ENCODE measurements at regions not wholly inside any gene's neighbourhood (a gene's known extent, or its start where the extent isn't known, plus 50 kb on each side); places are given as distances from the start of the nearest gene placed in this dataset.

GRCh38 chr10:6674291-6674690 lies 94.2 kb upstream of the PRKCQ start:
- no peak for TF ChIP-seq CTCF (IDR thresholded peaks at IDR 0.05; ENCODE audit: insufficient read depth, missing control alignments)
- DNase-seq (ENCODE audit: insufficient read length, low spot score), result no peak
- FAIRE-seq, result no peak

DNA sequence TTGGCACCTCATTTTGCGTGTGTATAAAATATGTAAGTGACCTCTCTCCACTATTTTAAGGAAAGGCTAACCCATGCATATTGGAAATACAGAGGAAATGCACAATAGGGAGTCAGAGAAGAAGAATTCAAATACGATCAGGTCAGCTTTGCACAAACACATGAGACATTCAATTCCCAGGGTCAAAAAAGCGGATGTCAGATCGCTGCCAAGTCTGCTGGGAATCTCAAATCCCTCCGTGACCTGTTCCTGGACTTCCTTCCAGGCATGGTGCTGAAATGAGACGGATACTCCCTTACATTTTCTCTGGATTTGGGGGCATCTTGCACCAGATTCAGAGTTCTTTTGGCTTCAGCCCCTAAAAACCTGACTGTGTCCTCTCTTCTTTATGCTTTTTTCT lies 91.9 kb upstream of the PRKCQ start:
- no peak for DNase-seq (ENCODE audit: insufficient read length, low spot score)
- TF ChIP-seq CTCF (IDR thresholded peaks at IDR 0.05; ENCODE audit: insufficient read depth, missing control alignments), result no peak
- no peak for FAIRE-seq

DNA sequence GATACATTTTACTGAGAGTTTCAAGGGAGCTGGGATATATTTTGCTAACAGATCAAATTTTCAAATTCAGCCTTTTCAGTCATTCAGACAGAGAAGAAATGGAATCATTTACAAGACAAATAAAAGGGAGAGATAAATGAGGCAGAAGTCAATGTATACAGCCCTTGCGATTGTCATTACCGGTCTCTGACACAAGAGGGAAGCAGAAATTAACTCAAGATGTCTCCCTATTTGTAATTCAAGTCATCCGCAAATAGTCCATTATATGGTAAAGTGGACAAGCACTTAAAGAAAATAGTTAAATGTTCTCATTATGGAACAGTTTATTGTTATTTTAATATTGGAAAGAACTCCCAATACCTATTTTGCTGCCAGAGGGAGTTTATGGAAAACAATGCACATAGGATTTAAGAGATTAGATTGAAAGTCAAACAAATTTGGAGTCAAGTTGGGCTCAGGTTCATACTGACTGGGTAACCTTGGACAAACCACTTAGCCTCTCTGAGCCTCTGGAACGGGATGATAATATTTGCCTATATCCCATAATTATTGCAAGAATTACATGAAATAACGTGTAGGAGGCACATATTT lies 89.3 kb upstream of the PRKCQ start:
- no peak for FAIRE-seq
- DNase-seq (ENCODE audit: insufficient read length, low spot score), result no peak
- peak; percentile 53 for TF ChIP-seq CTCF (IDR thresholded peaks at IDR 0.05; ENCODE audit: insufficient read depth, missing control alignments)

DNA sequence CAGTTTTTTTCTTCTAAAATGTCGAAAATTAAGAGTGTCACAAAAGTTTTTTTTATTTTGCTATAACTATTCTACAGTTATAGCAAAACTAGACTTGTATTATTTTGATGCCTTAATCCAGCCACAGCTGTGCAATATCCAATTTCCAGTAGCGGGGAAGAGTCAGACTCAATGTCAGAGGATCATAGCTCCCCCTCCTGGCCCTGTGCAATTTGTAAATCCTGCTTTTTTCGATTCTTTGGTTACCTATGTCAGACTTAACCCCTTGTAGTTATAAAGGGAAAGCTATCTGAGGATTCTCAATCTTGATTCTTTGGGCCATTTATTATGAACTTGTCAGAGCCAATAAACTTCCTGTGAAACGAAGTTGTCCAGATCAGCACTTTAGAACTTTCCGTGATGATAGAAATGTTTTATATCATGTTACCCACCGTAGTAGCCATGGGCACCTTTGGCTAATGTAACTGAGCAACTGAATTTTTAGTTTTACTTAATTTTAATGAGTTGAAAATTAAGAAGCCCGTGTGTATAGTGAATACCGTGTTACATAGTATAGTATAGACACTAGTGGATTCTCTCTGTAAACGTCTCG lies 87.7 kb upstream of the PRKCQ start:
- DNase-seq (ENCODE audit: insufficient read length, low spot score) (no peak), FAIRE-seq (no peak)
- peak; percentile 68 for TF ChIP-seq CTCF (IDR thresholded peaks at IDR 0.05; ENCODE audit: insufficient read depth, missing control alignments)

- FAIRE-seq (no peak), DNase-seq (ENCODE audit: insufficient read length, low spot score) (no peak)
- TF ChIP-seq CTCF (IDR thresholded peaks at IDR 0.05; ENCODE audit: insufficient read depth, missing control alignments), result no peak
These were observed 87.1 kb upstream of the PRKCQ start for GRCh38 chr10:6667150-6667549.

- FAIRE-seq (no peak), DNase-seq (ENCODE audit: insufficient read length, low spot score) (no peak)
- TF ChIP-seq CTCF (IDR thresholded peaks at IDR 0.05; ENCODE audit: insufficient read depth, missing control alignments), result no peak
These were observed 85.8 kb upstream of the PRKCQ start for GRCh38 chr10:6665847-6666246.

DNA sequence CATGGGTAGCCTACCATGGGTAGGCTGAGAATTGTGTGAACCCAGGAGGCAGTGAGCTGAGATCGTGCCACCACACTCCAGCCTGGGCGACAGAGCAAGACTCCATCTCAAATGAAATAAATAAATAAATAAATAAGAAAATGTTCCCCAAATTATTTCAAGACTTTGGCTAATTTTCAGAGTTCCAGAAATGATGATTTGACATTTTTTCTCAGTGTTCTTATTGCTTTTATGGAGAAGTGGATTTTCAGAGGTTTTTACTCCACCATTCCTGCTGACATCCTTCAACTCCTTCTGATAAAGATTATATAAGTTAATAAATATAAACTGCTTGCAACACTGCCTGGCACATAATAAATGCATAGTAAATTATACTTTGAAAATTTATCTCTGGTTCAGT lies 80.4 kb upstream of the PRKCQ start:
- no peak for DNase-seq (ENCODE audit: insufficient read length, low spot score)
- FAIRE-seq, result no peak
- no peak for TF ChIP-seq CTCF (IDR thresholded peaks at IDR 0.05; ENCODE audit: insufficient read depth, missing control alignments)

Data from D721Med (cell line).